ENCODE measurements at regions not wholly inside any gene's neighbourhood (a gene's known extent, or its start where the extent isn't known, plus 50 kb on each side); places are given as distances from the start of the nearest gene placed in this dataset.

GRCh38 chr1:29448456-29449235 lies 212.3 kb downstream of the PTPRU start:
- DNase-seq: no peak
- no peak for TF ChIP-seq POLR2A (IDR thresholded peaks at IDR 0.05; ENCODE audit: low read length)
- no peak for TF ChIP-seq GATA1 (IDR thresholded peaks at IDR 0.05; ENCODE audit: low read depth, low read length)

- no peak for DNase-seq
- TF ChIP-seq GATA1 (IDR thresholded peaks at IDR 0.05; ENCODE audit: low read depth, low read length): no peak
- TF ChIP-seq POLR2A (IDR thresholded peaks at IDR 0.05; ENCODE audit: low read length): no peak
Measured at GRCh38 chr1:29447368-29447767, 211.0 kb downstream of the PTPRU start.

- TF ChIP-seq POLR2A (IDR thresholded peaks at IDR 0.05; ENCODE audit: low read length) (no peak), GATA1 (IDR thresholded peaks at IDR 0.05; ENCODE audit: low read depth, low read length) (no peak)
- no peak for DNase-seq
Measured at GRCh38 chr1:29444782-29445729, 208.7 kb downstream of the PTPRU start.

- no peak for DNase-seq
- TF ChIP-seq POLR2A (IDR thresholded peaks at IDR 0.05; ENCODE audit: low read length): no peak
- TF ChIP-seq GATA1 (IDR thresholded peaks at IDR 0.05; ENCODE audit: low read depth, low read length): no peak
Measured at GRCh38 chr1:29444081-29444715, 207.9 kb downstream of the PTPRU start.

- no peak for DNase-seq
- TF ChIP-seq POLR2A (IDR thresholded peaks at IDR 0.05; ENCODE audit: low read length) (no peak), GATA1 (IDR thresholded peaks at IDR 0.05; ENCODE audit: low read depth, low read length) (no peak)
Measured at GRCh38 chr1:29441916-29442668, 205.8 kb downstream of the PTPRU start.

GRCh38 chr1:29439615-29440014 lies 203.3 kb downstream of the PTPRU start:
- no peak for DNase-seq

GRCh38 chr1:29438991-29439390 lies 202.7 kb downstream of the PTPRU start:
- DNase-seq: no peak
- TF ChIP-seq POLR2A (IDR thresholded peaks at IDR 0.05; ENCODE audit: low read length) (no peak), GATA1 (IDR thresholded peaks at IDR 0.05; ENCODE audit: low read depth, low read length) (no peak)

More at GRCh38 chr1:29439615-29440014, 203.3 kb downstream of the PTPRU start:
- TF ChIP-seq POLR2A (IDR thresholded peaks at IDR 0.05; ENCODE audit: low read length) (no peak), GATA1 (IDR thresholded peaks at IDR 0.05; ENCODE audit: low read depth, low read length) (no peak)

GRCh38 chr1:29437946-29438345 lies 201.6 kb downstream of the PTPRU start:
- TF ChIP-seq POLR2A (IDR thresholded peaks at IDR 0.05; ENCODE audit: low read length) (no peak), GATA1 (IDR thresholded peaks at IDR 0.05; ENCODE audit: low read depth, low read length) (no peak)
- DNase-seq: no peak

GRCh38 chr1:29436181-29436785 lies 200.0 kb downstream of the PTPRU start:
- TF ChIP-seq GATA1 (IDR thresholded peaks at IDR 0.05; ENCODE audit: low read depth, low read length) (no peak), POLR2A (IDR thresholded peaks at IDR 0.05; ENCODE audit: low read length) (no peak)
- DNase-seq: no peak

- no peak for DNase-seq
- no peak for TF ChIP-seq GATA1 (IDR thresholded peaks at IDR 0.05; ENCODE audit: low read depth, low read length)
- TF ChIP-seq POLR2A (IDR thresholded peaks at IDR 0.05; ENCODE audit: low read length): no peak
Measured at GRCh38 chr1:29433830-29434229, 197.5 kb downstream of the PTPRU start.

GRCh38 chr1:29431138-29431537 lies 194.8 kb downstream of the PTPRU start:
- TF ChIP-seq GATA1 (IDR thresholded peaks at IDR 0.05; ENCODE audit: low read depth, low read length) (no peak), POLR2A (IDR thresholded peaks at IDR 0.05; ENCODE audit: low read length) (no peak)
- DNase-seq: no peak

GRCh38 chr1:29429656-29430055 lies 193.3 kb downstream of the PTPRU start:
- DNase-seq: no peak
- TF ChIP-seq POLR2A (IDR thresholded peaks at IDR 0.05; ENCODE audit: low read length) (no peak), GATA1 (IDR thresholded peaks at IDR 0.05; ENCODE audit: low read depth, low read length) (no peak)

GRCh38 chr1:29428997-29429396 lies 192.7 kb downstream of the PTPRU start:
- TF ChIP-seq POLR2A (IDR thresholded peaks at IDR 0.05; ENCODE audit: low read length) (no peak), GATA1 (IDR thresholded peaks at IDR 0.05; ENCODE audit: low read depth, low read length) (no peak)
- no peak for DNase-seq

Data from erythroblast (primary cell).